ENCODE measurements at regions not wholly inside any gene's neighbourhood (a gene's known extent, or its start where the extent isn't known, plus 50 kb on each side); places are given as distances from the start of the nearest gene placed in this dataset.

- H3K27me3 Mint-ChIP-seq: no peaks in the 10 kb centered on the region
- no peaks in the 10 kb centered on the region for H3K4me1 Mint-ChIP-seq
- ATAC-seq (no peak), DNase-seq (no peak)
- H3K4me3 Mint-ChIP-seq: no peak overlapping the region
- no peak overlapping the region for H3K27ac Mint-ChIP-seq
- no peaks in the 10 kb centered on the region for H3K9me3 ChIP-seq (ENCODE audit: control insufficient read depth, low read length, poor library complexity, severe bottlenecking)
- H3K36me3 Mint-ChIP-seq (ENCODE audit: low read depth): no peaks in the 10 kb centered on the region
Measured at GRCh38 chr13:33446821-33447725, 161.5 kb upstream of the STARD13 start.

GRCh38 chr13:33448889-33449288 is 163.3 kb upstream of the STARD13 start:
- Mint-ChIP-seq H3K36me3 (ENCODE audit: low read depth) (no peaks in the 10 kb centered on the region), H3K4me3 (no peak overlapping the region), H3K27me3 (no peaks in the 10 kb centered on the region), H3K27ac (no peak overlapping the region), H3K4me1 (no peaks in the 10 kb centered on the region)
- DNase-seq: no peak
- ATAC-seq: no peak
- no peaks in the 10 kb centered on the region for H3K9me3 ChIP-seq (ENCODE audit: control insufficient read depth, low read length, poor library complexity, severe bottlenecking)

- DNase-seq (no peak), ATAC-seq (no peak)
- Mint-ChIP-seq H3K27ac (no peak overlapping the region), H3K27me3 (no peaks in the 10 kb centered on the region), H3K36me3 (ENCODE audit: low read depth) (no peaks in the 10 kb centered on the region), H3K4me1 (no peaks in the 10 kb centered on the region), H3K4me3 (no peak overlapping the region)
- no peaks in the 10 kb centered on the region for H3K9me3 ChIP-seq (ENCODE audit: control insufficient read depth, low read length, poor library complexity, severe bottlenecking)
Measured at GRCh38 chr13:33450956-33451709, 165.6 kb upstream of the STARD13 start.

GRCh38 chr13:33452873-33453517 is 167.4 kb upstream of the STARD13 start:
- Mint-ChIP-seq H3K27ac (no peak overlapping the region), H3K4me3 (no peak overlapping the region), H3K27me3 (no peaks in the 10 kb centered on the region), H3K4me1 (no peaks in the 10 kb centered on the region), H3K36me3 (ENCODE audit: low read depth) (no peaks in the 10 kb centered on the region)
- ATAC-seq: no peak
- DNase-seq: no peak
- H3K9me3 ChIP-seq (ENCODE audit: control insufficient read depth, low read length, poor library complexity, severe bottlenecking): no peaks in the 10 kb centered on the region

GRCh38 chr13:33453936-33454335 is 168.4 kb upstream of the STARD13 start:
- Mint-ChIP-seq H3K36me3 (ENCODE audit: low read depth) (no peaks in the 10 kb centered on the region), H3K27ac (no peak overlapping the region), H3K27me3 (no peaks in the 10 kb centered on the region), H3K4me1 (no peaks in the 10 kb centered on the region), H3K4me3 (no peak overlapping the region)
- DNase-seq: no peak
- no peaks in the 10 kb centered on the region for H3K9me3 ChIP-seq (ENCODE audit: control insufficient read depth, low read length, poor library complexity, severe bottlenecking)
- ATAC-seq: no peak

GRCh38 chr13:33454844-33455705 is 169.5 kb upstream of the STARD13 start:
- Mint-ChIP-seq H3K4me1 (no peaks in the 10 kb centered on the region), H3K27me3 (no peaks in the 10 kb centered on the region), H3K36me3 (ENCODE audit: low read depth) (no peaks in the 10 kb centered on the region), H3K4me3 (no peak overlapping the region), H3K27ac (no peak overlapping the region)
- no peak for DNase-seq
- no peak for ATAC-seq
- no peaks in the 10 kb centered on the region for H3K9me3 ChIP-seq (ENCODE audit: control insufficient read depth, low read length, poor library complexity, severe bottlenecking)

GRCh38 chr13:33459702-33460101 is 174.1 kb upstream of the STARD13 start:
- Mint-ChIP-seq H3K4me1 (no peaks in the 10 kb centered on the region), H3K36me3 (ENCODE audit: low read depth) (peaks cover 2% of the 10 kb centered on the region), H3K27ac (no peak overlapping the region), H3K27me3 (peaks cover 15% of the 10 kb centered on the region), H3K4me3 (no peak overlapping the region)
- DNase-seq (no peak), ATAC-seq (no peak)
- H3K9me3 ChIP-seq (ENCODE audit: control insufficient read depth, low read length, poor library complexity, severe bottlenecking): no peaks in the 10 kb centered on the region

- H3K27me3 Mint-ChIP-seq: peaks cover 15% of the 10 kb centered on the region
- peaks cover 2% of the 10 kb centered on the region for H3K36me3 Mint-ChIP-seq (ENCODE audit: low read depth)
- ATAC-seq (no peak), DNase-seq (no peak)
- H3K9me3 ChIP-seq (ENCODE audit: control insufficient read depth, low read length, poor library complexity, severe bottlenecking): no peaks in the 10 kb centered on the region
- no peak overlapping the region for H3K27ac Mint-ChIP-seq
- H3K4me3 Mint-ChIP-seq: no peak overlapping the region
- H3K4me1 Mint-ChIP-seq: no peaks in the 10 kb centered on the region
Measured at GRCh38 chr13:33462109-33462508, 176.6 kb upstream of the STARD13 start.

GRCh38 chr13:33464345-33464744 is 178.8 kb upstream of the STARD13 start:
- Mint-ChIP-seq H3K27me3 (peaks cover 15% of the 10 kb centered on the region), H3K27ac (no peak overlapping the region), H3K4me1 (no peaks in the 10 kb centered on the region), H3K4me3 (no peak overlapping the region), H3K36me3 (ENCODE audit: low read depth) (peaks cover 2% of the 10 kb centered on the region)
- ATAC-seq (no peak), DNase-seq (no peak)
- H3K9me3 ChIP-seq (ENCODE audit: control insufficient read depth, low read length, poor library complexity, severe bottlenecking): no peaks in the 10 kb centered on the region

- H3K9me3 ChIP-seq (ENCODE audit: control insufficient read depth, low read length, poor library complexity, severe bottlenecking): no peaks in the 10 kb centered on the region
- DNase-seq (no peak), ATAC-seq (no peak)
- Mint-ChIP-seq H3K27ac (no peak overlapping the region), H3K36me3 (ENCODE audit: low read depth) (peaks cover 2% of the 10 kb centered on the region), H3K27me3 (peaks cover 15% of the 10 kb centered on the region), H3K4me3 (no peak overlapping the region), H3K4me1 (no peaks in the 10 kb centered on the region)
Measured at GRCh38 chr13:33466262-33466661, 180.7 kb upstream of the STARD13 start.

- Mint-ChIP-seq H3K27ac (no peak overlapping the region), H3K27me3 (peaks cover 9% of the 10 kb centered on the region), H3K4me3 (no peak overlapping the region), H3K36me3 (ENCODE audit: low read depth) (no peaks in the 10 kb centered on the region), H3K4me1 (no peaks in the 10 kb centered on the region)
- DNase-seq: no peak
- H3K9me3 ChIP-seq (ENCODE audit: control insufficient read depth, low read length, poor library complexity, severe bottlenecking): no peaks in the 10 kb centered on the region
- ATAC-seq: no peak
Measured at GRCh38 chr13:33467556-33467955, 182.0 kb upstream of the STARD13 start.

- ATAC-seq (no peak), DNase-seq (no peak)
- no peaks in the 10 kb centered on the region for H3K36me3 Mint-ChIP-seq (ENCODE audit: low read depth)
- H3K9me3 ChIP-seq (ENCODE audit: control insufficient read depth, low read length, poor library complexity, severe bottlenecking): no peaks in the 10 kb centered on the region
- no peaks in the 10 kb centered on the region for H3K4me1 Mint-ChIP-seq
- H3K27me3 Mint-ChIP-seq: no peaks in the 10 kb centered on the region
- no peak overlapping the region for H3K27ac Mint-ChIP-seq
- H3K4me3 Mint-ChIP-seq: no peak overlapping the region
Measured at GRCh38 chr13:33471204-33471603, 185.6 kb upstream of the STARD13 start.

- ATAC-seq: no peak
- Mint-ChIP-seq H3K4me3 (no peak overlapping the region), H3K27me3 (no peaks in the 10 kb centered on the region), H3K4me1 (no peaks in the 10 kb centered on the region), H3K27ac (no peak overlapping the region), H3K36me3 (ENCODE audit: low read depth) (no peaks in the 10 kb centered on the region)
- DNase-seq: no peak
- H3K9me3 ChIP-seq (ENCODE audit: control insufficient read depth, low read length, poor library complexity, severe bottlenecking): no peaks in the 10 kb centered on the region
Measured at GRCh38 chr13:33472446-33472845, 186.9 kb upstream of the STARD13 start.

Measured in T-helper 17 cell (primary cell).